BLaER1 treated with 17β-estradiol and CSF1 and Interleukin-3, amounts not matched to agents 10 nM and 100 nM (cell line): ENCODE measurements at regions not wholly inside any gene's neighbourhood (a gene's known extent, or its start where the extent isn't known, plus 50 kb on each side); places are given as distances from the start of the nearest gene placed in this dataset.

ENCODE experiments used
- H3K27ac ChIP-seq, 11 experiments: shearing (Covaris generic); formaldehyde crosslinking; 2 replicates each; pipeline ENCODE4 v1.8.1; 2022
- H3K27me3 ChIP-seq, 11 experiments: shearing (Covaris generic); formaldehyde crosslinking; 2 replicates each; pipeline ENCODE4 v1.8.1; 2022
- H3K36me3 ChIP-seq, 11 experiments: shearing (Covaris generic); formaldehyde crosslinking; 2 replicates each; pipeline ENCODE4 v1.8.1; 2022
- H3K4me1 ChIP-seq, 10 experiments: shearing (Covaris generic); formaldehyde crosslinking; 2 replicates each; pipeline ENCODE4 v1.8.1; 2022
- H3K4me2 ChIP-seq, 11 experiments: shearing (Covaris generic); formaldehyde crosslinking; 2 replicates each; pipeline ENCODE4 v1.8.1; 2022
- H3K4me3 ChIP-seq, 10 experiments: shearing (Covaris generic); formaldehyde crosslinking; 2 replicates each; pipeline ENCODE4 v1.8.1; 2022
- H3K9ac ChIP-seq, 11 experiments: shearing (Covaris generic); formaldehyde crosslinking; 2 replicates each; pipeline ENCODE4 v1.8.1; 2022
- H3K9me3 ChIP-seq, 11 experiments: shearing (Covaris generic); formaldehyde crosslinking; replicated peaks in 1 of 11; 2 replicates each; pipeline ENCODE4 v1.8.1; 2022
- H4K20me1 ChIP-seq, 11 experiments: shearing (Covaris generic); formaldehyde crosslinking; 2 replicates each; pipeline ENCODE4 v1.8.1; 2022
- Cebpa-rat ChIP-seq, 11 experiments: shearing (Covaris generic); IDR thresholded peaks; 2 replicates each; pipeline ENCODE4 v1.8.1; 2022

DNA sequence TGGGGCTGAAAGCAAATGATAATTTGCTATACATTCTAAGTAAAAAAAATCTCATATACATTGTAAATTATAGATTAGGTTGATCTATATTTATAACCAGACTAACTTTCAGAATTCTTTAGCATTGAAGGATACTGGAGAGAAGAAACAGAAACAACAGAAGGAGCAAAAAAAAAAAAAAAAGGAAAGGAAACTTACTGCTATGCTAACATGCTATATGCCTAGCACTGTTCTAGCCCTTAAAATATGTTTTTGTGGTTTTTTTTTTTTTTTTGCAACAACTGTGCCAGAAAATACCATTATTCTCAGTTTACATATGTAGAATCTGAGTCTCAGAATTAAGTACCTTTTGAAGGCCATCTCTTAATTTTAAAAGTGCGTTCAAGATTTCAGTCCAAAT lies 204.9 kb upstream of the MC4R start:
- H3K27me3 ChIP-seq: no peaks in the 10 kb centered on the region
- H3K4me2 ChIP-seq: no peak overlapping the region
- H3K9me3 ChIP-seq: peaks cover 0 to 4% (median 0%) of the 10 kb centered on the region in 11 experiments; a peak in 1 of 22 replicates
- no peak overlapping the region for H3K4me3 ChIP-seq
- peaks cover 0 to 13% (median 5%) of the 10 kb centered on the region in 10 experiments; a peak in 9 of 20 replicates for H3K4me1 ChIP-seq
- no peaks in the 10 kb centered on the region for H3K36me3 ChIP-seq
- H4K20me1 ChIP-seq: no peaks in the 10 kb centered on the region
- H3K9ac ChIP-seq: no peak overlapping the region
- TF ChIP-seq Cebpa-rat (IDR thresholded peaks at IDR 0.05): no peak
- H3K27ac ChIP-seq: no peak overlapping the region

- Histone ChIP-seq H3K4me2 (no peak overlapping the region), H3K4me1 (peaks cover 0 to 7% (median 0%) of the 10 kb centered on the region in 10 experiments; a peak in 5 of 20 replicates), H3K27ac (no peak overlapping the region), H4K20me1 (no peaks in the 10 kb centered on the region), H3K27me3 (no peaks in the 10 kb centered on the region), H3K9me3 (peaks cover 0 to 13% (median 0%) of the 10 kb centered on the region in 11 experiments; a peak in 4 of 22 replicates), H3K9ac (no peak overlapping the region), H3K36me3 (no peaks in the 10 kb centered on the region), H3K4me3 (no peak overlapping the region)
- no peak for TF ChIP-seq Cebpa-rat (IDR thresholded peaks at IDR 0.05)
Measured at GRCh38 chr18:60585670-60586069, 213.1 kb upstream of the MC4R start.

- Histone ChIP-seq H3K4me3 (no peak overlapping the region), H3K4me2 (no peak overlapping the region), H3K9me3 (no peaks in the 10 kb centered on the region), H4K20me1 (no peaks in the 10 kb centered on the region), H3K36me3 (no peaks in the 10 kb centered on the region), H3K27me3 (no peaks in the 10 kb centered on the region), H3K27ac (no peak overlapping the region), H3K4me1 (no peaks in the 10 kb centered on the region), H3K9ac (no peak overlapping the region)
- no peak for TF ChIP-seq Cebpa-rat (IDR thresholded peaks at IDR 0.05)
Measured at GRCh38 chr18:60593249-60593648, 220.7 kb upstream of the MC4R start.

- TF ChIP-seq Cebpa-rat (IDR thresholded peaks at IDR 0.05): no peak
- H4K20me1 ChIP-seq: no peaks in the 10 kb centered on the region
- H3K4me1 ChIP-seq: no peaks in the 10 kb centered on the region
- no peak overlapping the region for H3K9ac ChIP-seq
- no peaks in the 10 kb centered on the region for H3K36me3 ChIP-seq
- H3K4me3 ChIP-seq: no peak overlapping the region
- no peaks in the 10 kb centered on the region for H3K9me3 ChIP-seq
- no peak overlapping the region for H3K4me2 ChIP-seq
- no peaks in the 10 kb centered on the region for H3K27me3 ChIP-seq
- H3K27ac ChIP-seq: no peak overlapping the region
Measured at GRCh38 chr18:60596928-60597327, 224.4 kb upstream of the MC4R start.

- no peak overlapping the region for H3K27ac ChIP-seq
- H3K4me2 ChIP-seq: no peak overlapping the region
- no peak overlapping the region for H3K9ac ChIP-seq
- H4K20me1 ChIP-seq: no peaks in the 10 kb centered on the region
- no peaks in the 10 kb centered on the region for H3K27me3 ChIP-seq
- H3K9me3 ChIP-seq: no peaks in the 10 kb centered on the region
- H3K4me3 ChIP-seq: no peak overlapping the region
- no peak for TF ChIP-seq Cebpa-rat (IDR thresholded peaks at IDR 0.05)
- H3K4me1 ChIP-seq: no peaks in the 10 kb centered on the region
- H3K36me3 ChIP-seq: no peaks in the 10 kb centered on the region
Measured at GRCh38 chr18:60599267-60599666, 226.7 kb upstream of the MC4R start.

DNA sequence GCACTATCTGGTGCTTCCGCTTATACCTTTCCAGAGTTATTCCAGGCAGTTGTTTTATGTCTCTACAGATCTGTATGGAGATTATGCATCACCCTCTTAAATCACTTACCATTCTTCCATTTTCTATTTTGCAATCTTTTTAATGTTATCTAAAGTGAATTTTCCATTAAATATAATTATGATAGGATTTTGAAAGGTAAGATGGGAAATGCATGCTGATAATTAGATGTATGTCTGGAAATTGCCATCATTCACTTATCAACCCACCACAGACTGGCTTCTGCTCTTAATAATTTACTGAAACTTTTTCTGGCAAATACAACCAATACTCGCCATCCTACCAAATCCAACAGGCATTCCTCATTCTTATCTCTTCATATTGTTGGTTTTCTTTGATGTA lies 227.4 kb upstream of the MC4R start:
- Histone ChIP-seq H3K9ac (no peak overlapping the region), H3K4me2 (no peak overlapping the region), H3K4me3 (no peak overlapping the region), H3K27ac (no peak overlapping the region), H3K27me3 (no peaks in the 10 kb centered on the region), H3K36me3 (no peaks in the 10 kb centered on the region), H3K4me1 (no peaks in the 10 kb centered on the region), H4K20me1 (no peaks in the 10 kb centered on the region), H3K9me3 (no peaks in the 10 kb centered on the region)
- no peak for TF ChIP-seq Cebpa-rat (IDR thresholded peaks at IDR 0.05)

DNA sequence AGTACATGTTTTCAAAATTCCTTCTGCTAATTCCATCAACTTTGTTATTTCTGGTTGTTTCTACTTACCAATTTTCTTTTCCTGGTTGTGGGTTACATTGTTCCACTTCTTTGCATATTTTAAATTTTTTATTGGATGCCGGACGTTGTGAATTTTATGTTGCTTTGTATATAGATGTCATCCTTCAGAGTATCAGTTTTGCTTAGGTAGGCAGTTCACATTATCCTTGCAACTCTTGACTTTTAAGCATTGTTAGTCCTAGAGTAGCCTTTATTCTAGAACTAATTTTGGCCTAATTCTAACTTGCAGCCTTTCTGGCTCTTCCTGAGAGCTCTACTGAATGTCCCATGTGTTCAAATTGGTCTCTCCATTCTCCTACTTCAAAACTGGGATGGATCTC lies 228.7 kb upstream of the MC4R start:
- Histone ChIP-seq H3K27ac (no peak overlapping the region), H3K4me3 (no peak overlapping the region), H3K36me3 (no peaks in the 10 kb centered on the region), H3K4me1 (no peaks in the 10 kb centered on the region), H4K20me1 (no peaks in the 10 kb centered on the region), H3K27me3 (no peaks in the 10 kb centered on the region), H3K4me2 (no peak overlapping the region), H3K9ac (no peak overlapping the region), H3K9me3 (no peaks in the 10 kb centered on the region)
- no peak for TF ChIP-seq Cebpa-rat (IDR thresholded peaks at IDR 0.05)

DNA sequence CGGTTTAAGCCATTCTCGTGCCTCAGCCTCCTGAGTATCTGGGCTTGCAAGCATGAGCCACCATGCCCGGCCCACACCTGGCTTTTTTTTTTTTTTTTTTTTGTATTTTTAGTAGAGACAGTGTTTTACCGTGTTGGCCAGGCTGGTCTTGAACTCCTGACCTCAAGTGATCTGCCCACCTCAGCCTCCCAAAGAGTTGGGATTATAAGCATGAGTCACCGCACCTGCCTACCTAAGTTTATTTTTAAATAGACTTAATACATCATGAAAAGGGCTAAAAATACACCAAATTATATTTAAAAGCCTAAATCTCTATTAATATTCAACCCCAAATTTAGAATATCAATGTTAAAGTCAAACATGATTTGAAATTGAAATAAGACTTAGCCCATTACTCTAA lies 250.8 kb upstream of the MC4R start:
- no peak for TF ChIP-seq Cebpa-rat (IDR thresholded peaks at IDR 0.05)
- Histone ChIP-seq H3K4me3 (no peak overlapping the region), H3K4me2 (no peak overlapping the region), H3K4me1 (peaks cover 4 to 9% (median 6%) of the 10 kb centered on the region in 10 experiments; a peak in 15 of 20 replicates), H3K27me3 (no peaks in the 10 kb centered on the region), H3K36me3 (no peaks in the 10 kb centered on the region), H3K27ac (no peak overlapping the region), H4K20me1 (no peaks in the 10 kb centered on the region), H3K9ac (no peak overlapping the region), H3K9me3 (no peaks in the 10 kb centered on the region)

DNA sequence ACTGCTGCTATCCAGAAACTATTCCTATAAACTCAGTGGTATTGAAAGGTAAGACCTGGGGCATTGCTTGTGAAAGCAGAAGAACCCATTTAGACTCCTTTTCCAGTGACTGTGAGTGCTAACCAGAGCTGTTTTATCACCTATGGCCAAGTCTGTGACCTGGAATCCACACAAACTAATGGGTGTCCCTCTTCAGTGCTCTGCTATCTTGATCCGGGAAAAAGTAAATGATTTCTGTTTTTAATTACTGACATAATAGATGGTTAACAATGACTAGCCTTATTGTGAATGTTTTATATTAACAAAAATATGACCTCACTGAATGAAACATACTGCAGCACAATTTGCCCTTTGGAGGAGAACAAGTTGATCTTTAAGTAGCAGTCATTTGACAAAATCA lies 251.6 kb upstream of the MC4R start:
- Histone ChIP-seq H3K4me3 (no peak overlapping the region), H3K9ac (no peak overlapping the region), H3K36me3 (no peaks in the 10 kb centered on the region), H3K4me1 (peaks cover 4 to 9% (median 6%) of the 10 kb centered on the region in 10 experiments; a peak in 15 of 20 replicates), H4K20me1 (no peaks in the 10 kb centered on the region), H3K4me2 (no peak overlapping the region), H3K27ac (no peak overlapping the region), H3K9me3 (no peaks in the 10 kb centered on the region), H3K27me3 (no peaks in the 10 kb centered on the region)
- no peak for TF ChIP-seq Cebpa-rat (IDR thresholded peaks at IDR 0.05)

DNA sequence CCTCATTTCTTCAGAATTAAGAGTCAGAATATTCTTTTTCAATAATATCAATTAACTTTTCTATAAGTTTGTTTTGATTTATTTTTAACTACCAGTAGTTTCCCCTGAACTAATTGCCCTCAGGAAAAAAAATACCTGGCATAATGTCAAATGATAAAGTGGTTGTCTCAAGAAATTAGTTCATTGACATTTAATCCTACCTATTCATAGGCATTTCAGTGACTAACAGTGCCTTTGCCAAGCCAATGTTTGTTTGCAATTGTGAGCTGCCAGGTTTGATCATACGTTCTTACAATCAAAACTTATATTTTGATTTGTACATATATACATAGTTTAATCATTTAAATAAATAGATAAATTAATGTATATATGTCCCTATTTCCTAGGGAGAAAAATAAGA lies 267.3 kb upstream of the MC4R start:
- Histone ChIP-seq H3K4me3 (no peak overlapping the region), H3K36me3 (no peaks in the 10 kb centered on the region), H3K4me1 (no peaks in the 10 kb centered on the region), H3K9ac (no peak overlapping the region), H4K20me1 (no peaks in the 10 kb centered on the region), H3K27me3 (no peaks in the 10 kb centered on the region), H3K4me2 (no peak overlapping the region), H3K27ac (no peak overlapping the region), H3K9me3 (peaks cover 0 to 10% (median 0%) of the 10 kb centered on the region in 11 experiments; a peak in 4 of 22 replicates)
- TF ChIP-seq Cebpa-rat (IDR thresholded peaks at IDR 0.05): no peak
